ENCODE measurements at regions not wholly inside any gene's neighbourhood (a gene's known extent, or its start where the extent isn't known, plus 50 kb on each side); places are given as distances from the start of the nearest gene placed in this dataset.
A peak's percentile ranks its signal among the peaks of the same experiment; 100 is the strongest.
"Not testable (repeated sequence)": the region's sequence is repeated elsewhere in the genome, so short reads cannot be mapped to it uniquely, and the experiment has no call there.

DNA sequence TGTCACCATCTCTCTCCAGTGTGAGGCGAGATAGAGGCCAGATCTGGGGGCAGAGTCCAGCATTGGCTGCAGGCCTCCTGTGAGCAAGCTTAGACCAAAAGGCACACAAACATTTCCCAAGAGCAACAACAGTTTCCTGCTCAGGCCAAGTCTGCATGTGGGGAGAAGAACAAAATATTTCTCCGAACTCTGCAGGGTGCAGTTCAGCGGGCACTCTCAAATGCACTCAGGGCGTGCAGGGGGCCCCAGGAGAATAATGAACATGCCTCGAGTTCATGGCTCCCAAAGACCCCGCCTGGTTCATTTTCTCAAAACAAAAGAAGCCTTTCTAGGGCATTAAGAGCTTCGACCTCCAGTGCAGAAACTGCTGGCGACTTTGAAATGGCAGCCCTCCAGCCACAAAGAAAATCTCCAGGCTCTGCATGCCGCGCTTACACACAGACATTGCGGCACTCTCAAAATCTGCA lies 57.8 kb upstream of the HELT start:
- DNase-seq (ENCODE audit: low spot score), result peak; percentile 31
- Histone ChIP-seq H3K9me3 (ENCODE audit: low read depth) (no peaks in the 10 kb centered on the region), H3K4me1 (ENCODE audit: insufficient read depth) (no peaks in the 10 kb centered on the region), H3K27me3 (no peaks in the 10 kb centered on the region), H3K27ac (no peak overlapping the region), H3K4me2 (no peak overlapping the region), H2AFZ (no peak overlapping the region), H3K4me3 (no peak overlapping the region), H3K79me2 (no peaks in the 10 kb centered on the region), H4K20me1 (ENCODE audit: insufficient read depth, poor library complexity, severe bottlenecking) (no peaks in the 10 kb centered on the region), H3K36me3 (replicated peaks; ENCODE audit: insufficient read depth, low read depth) (no peaks in the 10 kb centered on the region), H3K9me2 (replicated peaks; ENCODE audit: insufficient read depth) (no peaks in the 10 kb centered on the region)
- TF ChIP-seq EZH2 (IDR thresholded peaks at IDR 0.05; ENCODE audit: borderline replicate concordance) (no peak), EZH2phosphoT487 (IDR thresholded peaks at IDR 0.05; ENCODE audit: low read depth, severe bottlenecking, unreplicated experiment) (no peak)
- TF ChIP-seq, protein P1, sequence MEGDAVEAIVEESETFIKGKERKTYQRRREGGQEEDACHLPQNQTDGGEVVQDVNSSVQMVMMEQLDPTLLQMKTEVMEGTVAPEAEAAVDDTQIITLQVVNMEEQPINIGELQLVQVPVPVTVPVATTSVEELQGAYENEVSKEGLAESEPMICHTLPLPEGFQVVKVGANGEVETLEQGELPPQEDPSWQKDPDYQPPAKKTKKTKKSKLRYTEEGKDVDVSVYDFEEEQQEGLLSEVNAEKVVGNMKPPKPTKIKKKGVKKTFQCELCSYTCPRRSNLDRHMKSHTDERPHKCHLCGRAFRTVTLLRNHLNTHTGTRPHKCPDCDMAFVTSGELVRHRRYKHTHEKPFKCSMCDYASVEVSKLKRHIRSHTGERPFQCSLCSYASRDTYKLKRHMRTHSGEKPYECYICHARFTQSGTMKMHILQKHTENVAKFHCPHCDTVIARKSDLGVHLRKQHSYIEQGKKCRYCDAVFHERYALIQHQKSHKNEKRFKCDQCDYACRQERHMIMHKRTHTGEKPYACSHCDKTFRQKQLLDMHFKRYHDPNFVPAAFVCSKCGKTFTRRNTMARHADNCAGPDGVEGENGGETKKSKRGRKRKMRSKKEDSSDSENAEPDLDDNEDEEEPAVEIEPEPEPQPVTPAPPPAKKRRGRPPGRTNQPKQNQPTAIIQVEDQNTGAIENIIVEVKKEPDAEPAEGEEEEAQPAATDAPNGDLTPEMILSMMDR (IDR thresholded peaks at IDR 0.05; ENCODE audit: poor library complexity), result no peak
- WGBS (ENCODE audit: low lambda C conversion rate, missing lambda C conversion rate), result 78% methylated on average over 11 of the region's 11 CpGs

DNA sequence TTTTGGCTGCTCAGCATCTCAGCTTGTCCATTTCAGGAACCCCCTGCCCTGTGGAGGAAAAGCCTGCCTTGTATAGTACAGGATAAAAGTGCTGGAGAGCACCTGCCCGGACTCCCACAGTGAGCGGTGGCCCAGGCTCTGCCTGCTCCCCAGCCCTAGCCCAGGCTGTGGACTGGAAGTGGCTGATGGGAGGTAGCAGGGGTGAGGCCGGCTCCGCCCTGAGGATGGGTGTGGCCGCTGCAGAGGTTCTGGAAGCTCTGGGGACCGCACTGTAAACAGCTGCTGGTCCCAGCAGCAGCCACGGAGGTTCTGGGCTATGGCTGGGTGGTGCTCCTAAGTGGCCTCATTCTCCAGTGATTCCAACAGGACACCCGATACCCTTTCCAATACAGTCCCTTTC lies 56.6 kb upstream of the HELT start:
- no peak overlapping the region for H3K27ac ChIP-seq
- H3K9me2 ChIP-seq (replicated peaks; ENCODE audit: insufficient read depth), result no peaks in the 10 kb centered on the region
- H3K27me3 ChIP-seq, result no peaks in the 10 kb centered on the region
- H4K20me1 ChIP-seq (ENCODE audit: insufficient read depth, poor library complexity, severe bottlenecking), result no peaks in the 10 kb centered on the region
- H3K4me2 ChIP-seq, result no peak overlapping the region
- H3K4me1 ChIP-seq (ENCODE audit: insufficient read depth), result no peaks in the 10 kb centered on the region
- H3K36me3 ChIP-seq (replicated peaks; ENCODE audit: insufficient read depth, low read depth), result no peaks in the 10 kb centered on the region
- DNase-seq (ENCODE audit: low spot score), result no peak
- H3K9me3 ChIP-seq (ENCODE audit: low read depth), result no peaks in the 10 kb centered on the region
- WGBS (ENCODE audit: low lambda C conversion rate, missing lambda C conversion rate), result 86% methylated on average over 8 of the region's 8 CpGs
- H2AFZ ChIP-seq, result no peak overlapping the region
- no peak overlapping the region for H3K4me3 ChIP-seq
- H3K79me2 ChIP-seq, result no peaks in the 10 kb centered on the region
- no peak for TF ChIP-seq EZH2phosphoT487 (IDR thresholded peaks at IDR 0.05; ENCODE audit: low read depth, severe bottlenecking, unreplicated experiment)
- TF ChIP-seq EZH2 (IDR thresholded peaks at IDR 0.05; ENCODE audit: borderline replicate concordance), result no peak

DNA sequence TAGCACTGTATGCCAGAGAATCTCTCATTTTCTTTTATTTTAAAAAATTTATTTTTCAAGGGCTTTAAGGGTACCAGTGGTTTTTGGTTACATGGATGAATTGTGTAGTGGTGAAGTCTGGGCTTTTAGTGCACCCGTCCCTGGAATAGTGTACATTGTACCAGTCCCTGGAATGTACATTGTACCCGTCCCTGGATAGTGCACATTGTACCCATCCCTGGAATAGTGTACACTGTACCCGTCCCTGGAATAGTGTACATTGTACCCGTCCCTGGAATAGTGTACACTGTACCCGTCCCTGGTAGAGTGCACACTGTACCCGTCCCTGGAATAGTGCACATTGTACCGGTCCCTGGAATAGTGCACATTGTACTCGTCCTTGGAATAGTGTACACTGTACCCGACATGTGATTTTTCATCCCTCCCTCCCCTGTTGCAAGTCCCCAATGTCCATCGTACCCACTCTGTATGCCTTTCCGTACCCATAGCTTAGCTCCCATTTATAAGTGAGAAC lies 56.1 kb upstream of the HELT start:
- no peak overlapping the region for H3K4me3 ChIP-seq
- H3K4me1 ChIP-seq (ENCODE audit: insufficient read depth), result no peaks in the 10 kb centered on the region
- no peaks in the 10 kb centered on the region for H3K9me2 ChIP-seq (replicated peaks; ENCODE audit: insufficient read depth)
- no peaks in the 10 kb centered on the region for H3K79me2 ChIP-seq
- DNase-seq (ENCODE audit: low spot score), result no peak
- no peaks in the 10 kb centered on the region for H3K9me3 ChIP-seq (ENCODE audit: low read depth)
- H4K20me1 ChIP-seq (ENCODE audit: insufficient read depth, poor library complexity, severe bottlenecking), result no peaks in the 10 kb centered on the region
- no peak overlapping the region for H3K27ac ChIP-seq
- H3K4me2 ChIP-seq, result no peak overlapping the region
- TF ChIP-seq, protein P1 (IDR thresholded peaks at IDR 0.05; ENCODE audit: poor library complexity), result no peak
- no peak for TF ChIP-seq EZH2 (IDR thresholded peaks at IDR 0.05; ENCODE audit: borderline replicate concordance)
- no peak for TF ChIP-seq EZH2phosphoT487 (IDR thresholded peaks at IDR 0.05; ENCODE audit: low read depth, severe bottlenecking, unreplicated experiment)
- no peaks in the 10 kb centered on the region for H3K27me3 ChIP-seq
- 94% methylated on average over 11 of the region's 11 CpGs for WGBS (ENCODE audit: low lambda C conversion rate, missing lambda C conversion rate)
- no peak overlapping the region for H2AFZ ChIP-seq
- H3K36me3 ChIP-seq (replicated peaks; ENCODE audit: insufficient read depth, low read depth), result no peaks in the 10 kb centered on the region

DNA sequence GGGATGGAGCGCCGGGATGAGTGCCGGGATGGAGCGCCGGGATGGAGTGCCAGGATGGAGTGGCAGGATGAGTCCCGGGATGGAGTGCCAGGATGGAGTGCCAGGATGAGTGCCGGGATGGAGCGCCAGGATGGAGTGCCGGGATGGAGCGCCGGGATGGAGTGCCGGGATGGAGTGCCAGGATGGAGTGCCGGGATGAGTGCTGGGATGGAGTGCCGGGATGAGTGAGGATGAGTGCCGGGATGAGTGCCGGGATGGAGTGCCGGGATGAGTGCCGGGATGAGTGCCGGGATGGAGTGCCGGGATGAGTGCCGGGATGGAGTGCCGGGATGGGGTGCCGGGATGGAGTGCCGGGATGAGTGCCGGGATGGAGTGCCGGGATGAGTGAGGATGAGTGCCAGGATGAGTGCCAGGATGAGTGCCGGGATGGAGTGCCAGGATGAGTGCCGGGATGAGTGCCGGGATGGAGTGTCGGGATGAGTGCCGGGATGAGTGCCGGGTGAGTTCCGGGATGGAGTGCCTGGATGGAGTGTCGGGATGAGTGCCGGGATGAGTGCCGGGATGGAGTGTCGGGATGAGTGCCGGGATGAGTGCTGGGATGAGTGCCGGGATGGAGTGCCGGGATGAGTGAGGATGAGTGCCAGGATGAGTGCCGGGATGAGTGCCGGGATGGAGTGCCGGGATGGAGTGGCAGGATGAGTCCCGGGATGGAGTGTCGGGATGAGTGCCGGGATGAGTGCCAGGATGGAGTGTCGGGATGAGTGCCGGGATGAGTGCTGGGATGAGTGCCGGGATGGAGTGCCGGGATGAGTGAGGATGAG lies 52.9 kb upstream of the HELT start:
- not testable (repeated sequence) for H3K9me3 ChIP-seq (ENCODE audit: low read depth); H3K27ac ChIP-seq; H3K36me3 ChIP-seq (replicated peaks; ENCODE audit: insufficient read depth, low read depth); H2AFZ ChIP-seq; H4K20me1 ChIP-seq (ENCODE audit: insufficient read depth, poor library complexity, severe bottlenecking); H3K4me3 ChIP-seq; H3K27me3 ChIP-seq; H3K4me1 ChIP-seq (ENCODE audit: insufficient read depth); H3K9me2 ChIP-seq (replicated peaks; ENCODE audit: insufficient read depth); H3K4me2 ChIP-seq; H3K79me2 ChIP-seq; DNase-seq (ENCODE audit: low spot score)
- no CpG with 5 or more reads among the region's 50 CpGs for WGBS (ENCODE audit: low lambda C conversion rate, missing lambda C conversion rate)

DNA sequence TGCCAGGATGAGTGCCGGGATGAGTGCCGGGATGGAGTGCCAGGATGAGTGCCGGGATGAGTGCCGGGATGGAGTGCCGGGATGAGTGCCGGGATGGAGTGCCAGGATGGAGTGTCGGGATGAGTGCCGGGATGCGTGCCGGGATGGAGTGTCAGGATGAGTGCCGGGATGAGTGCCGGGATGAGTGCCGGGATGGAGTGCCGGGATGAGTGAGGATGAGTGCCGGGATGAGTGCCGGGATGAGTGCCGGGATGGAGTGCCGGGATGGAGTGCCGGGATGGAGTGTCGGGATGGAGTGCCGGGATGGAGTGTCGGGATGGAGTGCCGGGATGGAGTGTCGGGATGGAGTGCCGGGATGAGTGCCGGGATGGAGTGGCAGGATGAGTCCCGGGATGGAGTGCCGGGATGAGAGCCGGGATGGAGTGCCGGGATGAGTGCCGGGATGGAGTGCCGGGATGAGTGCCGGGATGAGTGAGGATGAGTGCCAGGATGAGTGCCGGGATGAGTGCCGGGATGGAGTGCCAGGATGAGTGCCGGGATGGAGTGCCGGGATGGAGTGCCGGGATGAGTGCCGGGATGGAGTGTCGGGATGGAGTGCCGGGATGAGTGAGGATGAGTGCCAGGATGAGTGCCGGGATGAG lies 52.1 kb upstream of the HELT start:
- not testable (repeated sequence) for H3K79me2 ChIP-seq; DNase-seq (ENCODE audit: low spot score)

DNA sequence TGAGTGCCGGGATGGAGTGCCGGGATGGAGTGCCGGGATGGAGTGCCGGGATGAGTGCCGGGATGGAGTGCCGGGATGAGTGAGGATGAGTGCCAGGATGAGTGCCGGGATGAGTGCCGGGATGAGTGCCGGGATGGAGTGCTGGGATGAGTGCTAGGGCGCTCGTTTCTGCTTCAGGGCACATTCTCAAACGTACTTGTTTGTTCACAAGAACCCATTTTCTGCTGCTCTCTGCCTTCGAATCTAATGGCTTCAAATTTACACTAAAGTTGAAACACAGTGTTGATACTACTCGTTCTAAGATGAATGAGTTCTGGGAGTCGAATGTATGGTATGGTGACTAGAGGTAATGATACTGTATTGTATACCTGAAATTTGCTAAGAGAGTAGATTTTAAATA lies 50.6 kb upstream of the HELT start:
- not testable (repeated sequence) for H3K79me2 ChIP-seq; H3K4me2 ChIP-seq; H4K20me1 ChIP-seq (ENCODE audit: insufficient read depth, poor library complexity, severe bottlenecking); DNase-seq (ENCODE audit: low spot score); H3K9me2 ChIP-seq (replicated peaks; ENCODE audit: insufficient read depth); H3K36me3 ChIP-seq (replicated peaks; ENCODE audit: insufficient read depth, low read depth); H3K4me3 ChIP-seq; H3K27me3 ChIP-seq; H2AFZ ChIP-seq; H3K9me3 ChIP-seq (ENCODE audit: low read depth); H3K4me1 ChIP-seq (ENCODE audit: insufficient read depth); H3K27ac ChIP-seq
- WGBS (ENCODE audit: low lambda C conversion rate, missing lambda C conversion rate), result 96% methylated on average over 7 of the region's 15 CpGs

More for the DNA sequence above, 52.1 kb upstream of the HELT start:
- not testable (repeated sequence) for H3K4me3 ChIP-seq; H3K4me2 ChIP-seq; H3K4me1 ChIP-seq (ENCODE audit: insufficient read depth); H3K9me3 ChIP-seq (ENCODE audit: low read depth); H3K27me3 ChIP-seq; H3K27ac ChIP-seq; H4K20me1 ChIP-seq (ENCODE audit: insufficient read depth, poor library complexity, severe bottlenecking); H2AFZ ChIP-seq; H3K36me3 ChIP-seq (replicated peaks; ENCODE audit: insufficient read depth, low read depth); H3K9me2 ChIP-seq (replicated peaks; ENCODE audit: insufficient read depth)
- no CpG with 5 or more reads among the region's 42 CpGs for WGBS (ENCODE audit: low lambda C conversion rate, missing lambda C conversion rate)
